ENCODE measurements at regions not wholly inside any gene's neighbourhood (a gene's known extent, or its start where the extent isn't known, plus 50 kb on each side); places are given as distances from the start of the nearest gene placed in this dataset.

DNA sequence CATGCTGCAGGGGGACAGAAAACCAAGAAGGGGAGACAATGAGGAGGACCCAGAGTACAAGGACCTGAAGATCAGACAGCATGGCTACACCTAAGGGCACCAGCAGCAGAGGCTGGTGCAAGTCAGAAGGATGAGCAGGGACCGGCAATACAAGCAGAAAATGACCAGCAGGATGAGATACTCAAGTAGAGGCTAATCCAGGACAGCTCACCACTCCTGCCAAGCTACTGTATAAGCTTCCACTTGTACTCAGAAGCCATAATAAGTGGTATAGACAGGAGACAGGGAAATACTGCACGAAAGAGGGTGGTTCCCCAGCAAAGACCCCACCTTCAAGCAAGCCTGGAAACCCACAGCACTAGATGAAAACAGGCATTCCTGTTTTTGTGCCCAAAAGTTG lies 138.7 kb upstream of the ZC3H12C start:
- Histone ChIP-seq H3K9ac (no peak overlapping the region), H3K27ac (no peak overlapping the region), H3K36me3 (peaks cover 0 to 6% (median 0%) of the 10 kb centered on the region in 11 experiments; a peak in 1 of 22 replicates), H4K20me1 (no peaks in the 10 kb centered on the region), H3K4me1 (peaks cover 12 to 46% (median 21%) of the 10 kb centered on the region in 10 experiments), H3K4me3 (no peak overlapping the region), H3K9me3 (replicated peaks in 1 of 11) (peaks cover 14 to 38% (median 21%) of the 10 kb centered on the region in 11 experiments), H3K4me2 (peak overlapping the region in 4 of 11 experiments; percentile 57 to 84 (median 77); a peak in 6 of 22 replicates), H3K27me3 (no peaks in the 10 kb centered on the region)
- no peak for TF ChIP-seq Cebpa-rat (IDR thresholded peaks at IDR 0.05)

DNA sequence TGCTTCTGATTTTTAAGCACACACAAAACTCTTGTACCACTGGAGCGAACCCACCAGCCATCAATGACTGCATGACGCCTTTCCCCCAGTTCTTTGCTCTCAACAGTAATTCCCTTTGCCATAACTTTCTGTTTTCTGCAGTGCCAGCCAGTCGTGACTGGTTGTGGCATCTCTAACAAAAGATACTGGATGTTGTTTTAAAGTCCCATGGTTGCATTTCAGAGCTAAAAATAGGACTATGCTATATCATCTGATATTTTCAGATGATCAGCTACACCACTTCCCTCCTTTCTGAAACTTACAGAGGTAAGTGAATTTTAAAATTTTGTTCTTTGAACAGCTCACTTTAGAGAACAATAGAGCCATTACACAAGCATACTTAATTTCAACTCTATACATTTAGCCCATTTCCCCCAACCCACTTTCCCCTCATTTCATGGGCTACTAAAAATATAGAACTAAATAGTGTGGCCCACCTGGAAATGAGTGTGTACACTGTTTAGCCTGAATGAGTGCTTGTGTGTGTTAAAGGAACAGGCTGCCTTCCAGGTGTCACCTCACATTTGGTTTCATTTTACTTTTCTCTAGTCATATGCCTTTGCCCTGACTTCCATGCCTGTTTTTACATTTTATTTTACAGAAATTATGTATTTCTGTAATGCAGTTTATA lies 136.9 kb upstream of the ZC3H12C start:
- Histone ChIP-seq H3K27ac (peak overlapping the region in 8 of 11 experiments; percentile 8 to 49 (median 40); a peak in 12 of 22 replicates), H3K4me3 (no peak overlapping the region), H4K20me1 (no peaks in the 10 kb centered on the region), H3K27me3 (no peaks in the 10 kb centered on the region), H3K9me3 (replicated peaks in 1 of 11) (peaks cover 0 to 30% (median 6%) of the 10 kb centered on the region in 11 experiments; a peak in 12 of 22 replicates), H3K4me2 (peak overlapping the region; percentile 42 to 84 (median 63)), H3K4me1 (peaks cover 12 to 46% (median 21%) of the 10 kb centered on the region in 10 experiments), H3K36me3 (no peaks in the 10 kb centered on the region), H3K9ac (peak overlapping the region in 2 of 11 experiments; percentile 15 to 27; a peak in 3 of 22 replicates)
- no peak for TF ChIP-seq Cebpa-rat (IDR thresholded peaks at IDR 0.05)

GRCh38 chr11:109957000-109957399 lies 136.2 kb upstream of the ZC3H12C start:
- Histone ChIP-seq H4K20me1 (no peaks in the 10 kb centered on the region), H3K4me2 (peak overlapping the region in 6 of 11 experiments; percentile 55 to 84 (median 74); a peak in 10 of 22 replicates), H3K36me3 (no peaks in the 10 kb centered on the region), H3K4me1 (peaks cover 12 to 44% (median 21%) of the 10 kb centered on the region in 10 experiments), H3K9me3 (replicated peaks in 1 of 11) (peaks cover 0 to 25% (median 4%) of the 10 kb centered on the region in 11 experiments; a peak in 9 of 22 replicates), H3K27me3 (no peaks in the 10 kb centered on the region), H3K4me3 (no peak overlapping the region), H3K9ac (no peak overlapping the region), H3K27ac (0 out of 22 replicates have a peak overlapping the region, but pooled peaks of 1 of the 11 experiments have one; percentile 49)
- no peak for TF ChIP-seq Cebpa-rat (IDR thresholded peaks at IDR 0.05)

DNA sequence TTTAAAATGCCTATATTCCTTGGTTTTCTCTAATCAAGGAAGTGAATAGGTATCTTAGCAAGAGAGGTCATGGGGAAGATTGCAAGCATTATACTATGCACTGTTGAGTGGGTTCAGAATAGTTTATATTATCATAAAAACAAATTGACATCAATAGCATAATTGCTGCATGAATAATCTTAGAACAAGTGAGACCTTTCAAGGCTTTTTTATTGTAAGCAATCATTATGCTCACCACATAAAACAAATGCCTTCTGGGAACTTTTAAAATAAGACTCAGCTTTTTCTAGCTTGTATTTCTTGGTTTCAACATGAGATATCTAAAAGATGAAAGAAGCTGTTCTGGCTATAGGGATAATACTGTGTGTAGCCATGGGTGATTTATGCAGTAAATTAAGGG lies 135.6 kb upstream of the ZC3H12C start:
- Histone ChIP-seq H3K4me3 (no peak overlapping the region), H3K9me3 (replicated peaks in 1 of 11) (peaks cover 0 to 25% (median 4%) of the 10 kb centered on the region in 11 experiments; a peak in 9 of 22 replicates), H4K20me1 (no peaks in the 10 kb centered on the region), H3K4me2 (peak overlapping the region in 1 of 11 experiments; percentile 2; a peak in 1 of 22 replicates), H3K4me1 (peaks cover 12 to 38% (median 21%) of the 10 kb centered on the region in 10 experiments), H3K27ac (no peak overlapping the region), H3K27me3 (no peaks in the 10 kb centered on the region), H3K9ac (no peak overlapping the region), H3K36me3 (no peaks in the 10 kb centered on the region)
- TF ChIP-seq Cebpa-rat (IDR thresholded peaks at IDR 0.05), result no peak

GRCh38 chr11:109958131-109958820 lies 134.9 kb upstream of the ZC3H12C start:
- Histone ChIP-seq H3K4me1 (peaks cover 12 to 38% (median 21%) of the 10 kb centered on the region in 10 experiments), H3K9ac (no peak overlapping the region), H3K4me2 (0 out of 22 replicates have a peak overlapping the region, but pooled peaks of 1 of the 11 experiments have one; percentile 2)

DNA sequence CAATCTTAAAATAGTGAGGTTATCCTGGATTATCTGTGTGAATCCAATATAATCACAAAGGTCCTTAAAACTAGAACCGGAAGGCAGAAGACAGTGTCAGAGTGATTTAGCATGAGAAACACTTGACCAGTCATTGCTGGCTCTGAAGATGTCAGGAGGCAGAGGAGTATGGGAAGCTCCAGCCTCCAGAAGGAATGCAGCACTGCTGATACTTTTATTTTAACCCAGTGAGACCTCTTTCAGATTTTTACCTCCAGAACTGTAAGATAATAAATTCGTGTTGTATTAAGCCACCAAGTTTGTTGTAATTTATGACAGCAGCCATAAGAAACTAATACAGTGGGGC lies 134.4 kb upstream of the ZC3H12C start:
- H3K9ac ChIP-seq, result no peak overlapping the region
- H3K27me3 ChIP-seq, result no peaks in the 10 kb centered on the region

More at GRCh38 chr11:109958131-109958820, 134.9 kb upstream of the ZC3H12C start:
- H3K27me3 ChIP-seq, result no peaks in the 10 kb centered on the region
- TF ChIP-seq Cebpa-rat (IDR thresholded peaks at IDR 0.05), result no peak
- H3K36me3 ChIP-seq, result no peaks in the 10 kb centered on the region
- no peak overlapping the region for H3K4me3 ChIP-seq
- no peaks in the 10 kb centered on the region for H4K20me1 ChIP-seq
- H3K9me3 ChIP-seq (replicated peaks in 1 of 11), result peaks cover 0 to 26% (median 4%) of the 10 kb centered on the region in 11 experiments; a peak in 9 of 22 replicates
- H3K27ac ChIP-seq, result no peak overlapping the region

DNA sequence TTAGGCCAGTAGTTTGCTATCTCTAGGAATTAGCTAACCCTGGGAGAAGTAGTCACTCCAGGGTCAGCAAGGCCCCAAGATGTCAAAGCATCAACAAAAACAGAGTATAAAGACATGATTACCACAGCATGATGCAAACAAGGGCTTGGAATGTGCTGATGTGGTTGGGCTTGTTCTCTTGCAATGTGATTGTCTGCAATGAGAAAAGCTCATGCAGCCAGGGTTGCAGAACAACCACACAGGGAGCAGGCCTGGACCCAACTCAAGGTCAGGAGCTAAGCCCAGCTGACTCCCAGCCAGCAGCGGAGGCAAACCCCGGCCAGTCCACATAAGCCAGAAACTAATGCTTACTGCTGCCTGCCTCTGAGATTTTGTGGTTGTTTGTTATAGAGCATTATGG lies 132.4 kb upstream of the ZC3H12C start:
- TF ChIP-seq Cebpa-rat (IDR thresholded peaks at IDR 0.05), result no peak
- Histone ChIP-seq H3K9ac (no peak overlapping the region), H3K27ac (no peak overlapping the region), H3K27me3 (no peaks in the 10 kb centered on the region), H3K4me1 (peaks cover 9 to 23% (median 11%) of the 10 kb centered on the region in 10 experiments), H3K9me3 (replicated peaks in 1 of 11) (peaks cover 0 to 38% (median 7%) of the 10 kb centered on the region in 11 experiments; a peak in 14 of 22 replicates), H3K4me3 (no peak overlapping the region), H3K4me2 (no peak overlapping the region), H3K36me3 (no peaks in the 10 kb centered on the region), H4K20me1 (no peaks in the 10 kb centered on the region)

More for the DNA sequence above, 134.4 kb upstream of the ZC3H12C start:
- Histone ChIP-seq H3K9me3 (replicated peaks in 1 of 11) (peaks cover 0 to 27% (median 5%) of the 10 kb centered on the region in 11 experiments; a peak in 11 of 22 replicates), H3K4me2 (no peak overlapping the region), H3K4me3 (no peak overlapping the region), H3K27ac (no peak overlapping the region), H4K20me1 (no peaks in the 10 kb centered on the region), H3K36me3 (no peaks in the 10 kb centered on the region), H3K4me1 (peaks cover 12 to 38% (median 21%) of the 10 kb centered on the region in 10 experiments)
- no peak for TF ChIP-seq Cebpa-rat (IDR thresholded peaks at IDR 0.05)

- Histone ChIP-seq H4K20me1 (no peaks in the 10 kb centered on the region), H3K9me3 (replicated peaks in 1 of 11) (peaks cover 0 to 42% (median 11%) of the 10 kb centered on the region in 11 experiments; a peak in 15 of 22 replicates), H3K4me3 (no peak overlapping the region), H3K9ac (no peak overlapping the region), H3K4me2 (no peak overlapping the region), H3K36me3 (no peaks in the 10 kb centered on the region), H3K4me1 (peaks cover 4 to 18% (median 7%) of the 10 kb centered on the region in 10 experiments), H3K27ac (no peak overlapping the region), H3K27me3 (no peaks in the 10 kb centered on the region)
- no peak for TF ChIP-seq Cebpa-rat (IDR thresholded peaks at IDR 0.05)
Measured at GRCh38 chr11:109961261-109961660, 131.9 kb upstream of the ZC3H12C start.

GRCh38 chr11:109963101-109963500 lies 130.1 kb upstream of the ZC3H12C start:
- Histone ChIP-seq H3K9me3 (replicated peaks in 1 of 11) (peaks cover 0 to 59% (median 24%) of the 10 kb centered on the region in 11 experiments; a peak in 17 of 22 replicates), H3K27ac (no peak overlapping the region), H4K20me1 (no peaks in the 10 kb centered on the region), H3K4me1 (0 out of 20 replicates have a peak, but pooled peaks cover 0 to under 1% (median 0%) of the 10 kb centered on the region in 10 experiments), H3K4me3 (no peak overlapping the region), H3K9ac (no peak overlapping the region), H3K27me3 (no peaks in the 10 kb centered on the region), H3K4me2 (no peak overlapping the region), H3K36me3 (no peaks in the 10 kb centered on the region)
- no peak for TF ChIP-seq Cebpa-rat (IDR thresholded peaks at IDR 0.05)
